ENCODE measurements at regions not wholly inside any gene's neighbourhood (a gene's known extent, or its start where the extent isn't known, plus 50 kb on each side); places are given as distances from the start of the nearest gene placed in this dataset.
A peak's percentile ranks its signal among the peaks of the same experiment; 100 is the strongest.
"Not testable (repeated sequence)": the region's sequence is repeated elsewhere in the genome, so short reads cannot be mapped to it uniquely, and the experiment has no call there.

GRCh38 chr13:111413407-111414187, 93.2 kb downstream of the TEX29 start:
- no peak for DNase-seq

- no peak for DNase-seq
Observed at GRCh38 chr13:111414341-111414740, 93.9 kb downstream of the TEX29 start.

GRCh38 chr13:111415246-111415645, 94.8 kb downstream of the TEX29 start:
- no peak for DNase-seq

GRCh38 chr13:111415765-111416164, 95.3 kb downstream of the TEX29 start:
- DNase-seq, result no peak

GRCh38 chr13:111418101-111418500, 97.7 kb downstream of the TEX29 start:
- DNase-seq, result no peak

GRCh38 chr13:111420113-111420876, 99.9 kb downstream of the TEX29 start:
- no peak for DNase-seq

GRCh38 chr13:111421216-111421615, 100.8 kb downstream of the TEX29 start:
- no peak for DNase-seq

- no peak for DNase-seq
Observed at GRCh38 chr13:111422348-111422747, 101.9 kb downstream of the TEX29 start.

- DNase-seq, result no peak
Observed at GRCh38 chr13:111423168-111423785, 102.8 kb downstream of the TEX29 start.

- DNase-seq, result no peak
Observed at GRCh38 chr13:111424134-111424533, 103.7 kb downstream of the TEX29 start.

- DNase-seq, result no peak
Observed at GRCh38 chr13:111425326-111425725, 104.9 kb downstream of the TEX29 start.

GRCh38 chr13:111429064-111429558, 108.7 kb downstream of the TEX29 start:
- peak; percentile 9 to 49 for DNase-seq

GRCh38 chr13:111431206-111431605, 110.8 kb downstream of the TEX29 start:
- no peak for DNase-seq

GRCh38 chr13:111434578-111435159, 114.2 kb downstream of the TEX29 start:
- DNase-seq, result no peak

- DNase-seq, result no peak
Observed at GRCh38 chr13:111436446-111436845, 116.0 kb downstream of the TEX29 start.

GRCh38 chr13:111437417-111437816, 117.0 kb downstream of the TEX29 start:
- no peak for DNase-seq

- DNase-seq, result no peak
Observed at GRCh38 chr13:111437856-111438547, 117.6 kb downstream of the TEX29 start.

- DNase-seq, result not testable (repeated sequence)
Observed at GRCh38 chr13:111440492-111440891, 120.0 kb downstream of the TEX29 start.

GRCh38 chr13:111443981-111444380, 123.5 kb downstream of the TEX29 start:
- DNase-seq, result no peak

GRCh38 chr13:111448504-111448903, 128.1 kb downstream of the TEX29 start:
- no peak for DNase-seq

GRCh38 chr13:111449041-111449440, 128.6 kb downstream of the TEX29 start:
- DNase-seq, result no peak

- DNase-seq, result no peak
Observed at GRCh38 chr13:111451402-111451801, 131.0 kb downstream of the TEX29 start.
